CD4-positive, alpha-beta T cell treated with Interleukin-21 for 1 hour (primary cell): ENCODE measurements at regions not wholly inside any gene's neighbourhood (a gene's known extent, or its start where the extent isn't known, plus 50 kb on each side); places are given as distances from the start of the nearest gene placed in this dataset.

ENCODE experiments used
- DNase-seq: peaks from one replicate; pipeline ENCODE4 v3.0.0-alpha.2; 2020

GRCh38 chr13:40470660-40471059 is 195.8 kb downstream of the FOXO1 start:
- DNase-seq: no peak

- DNase-seq: no peak
These were observed 195.4 kb downstream of the FOXO1 start for GRCh38 chr13:40471076-40471475.

GRCh38 chr13:40471911-40472310 is 194.5 kb downstream of the FOXO1 start:
- DNase-seq: no peak

GRCh38 chr13:40472427-40473220 is 193.8 kb downstream of the FOXO1 start:
- no peak for DNase-seq

- DNase-seq: no peak
These were observed 190.8 kb downstream of the FOXO1 start for GRCh38 chr13:40475617-40476016.

GRCh38 chr13:40476175-40476958 is 190.1 kb downstream of the FOXO1 start:
- DNase-seq: no peak

- no peak for DNase-seq
These were observed 188.5 kb downstream of the FOXO1 start for GRCh38 chr13:40477623-40478608.

- no peak for DNase-seq
These were observed 187.7 kb downstream of the FOXO1 start for GRCh38 chr13:40478775-40479174.

GRCh38 chr13:40479196-40479845 is 187.1 kb downstream of the FOXO1 start:
- no peak for DNase-seq

GRCh38 chr13:40480012-40480914 is 186.2 kb downstream of the FOXO1 start:
- DNase-seq: peak; percentile 13

- no peak for DNase-seq
These were observed 185.4 kb downstream of the FOXO1 start for GRCh38 chr13:40480915-40481516.

GRCh38 chr13:40483601-40484000 is 182.8 kb downstream of the FOXO1 start:
- DNase-seq: no peak

- no peak for DNase-seq
These were observed 182.2 kb downstream of the FOXO1 start for GRCh38 chr13:40484101-40484800.

- no peak for DNase-seq
These were observed 181.5 kb downstream of the FOXO1 start for GRCh38 chr13:40484974-40485373.

GRCh38 chr13:40485611-40486517 is 180.6 kb downstream of the FOXO1 start:
- peak; percentile 86 for DNase-seq

- no peak for DNase-seq
These were observed 179.8 kb downstream of the FOXO1 start for GRCh38 chr13:40486518-40487163.

GRCh38 chr13:40488869-40489391 is 177.5 kb downstream of the FOXO1 start:
- DNase-seq: no peak

GRCh38 chr13:40490086-40490758 is 176.2 kb downstream of the FOXO1 start:
- DNase-seq: peak; percentile 49
